ENCODE measurements at regions not wholly inside any gene's neighbourhood (a gene's known extent, or its start where the extent isn't known, plus 50 kb on each side); places are given as distances from the start of the nearest gene placed in this dataset.

- no peak overlapping the region for H3K27ac ChIP-seq
- no peaks in the 10 kb centered on the region for H3K27me3 ChIP-seq
- no peaks in the 10 kb centered on the region for H3K9me3 ChIP-seq
- H3K4me1 ChIP-seq = no peaks in the 10 kb centered on the region
- no peaks in the 10 kb centered on the region for H3K36me3 ChIP-seq
- H3K4me3 ChIP-seq = no peak overlapping the region
- no peak for TF ChIP-seq POLR2A (IDR thresholded peaks at IDR 0.05)
- TF ChIP-seq, protein P1, sequence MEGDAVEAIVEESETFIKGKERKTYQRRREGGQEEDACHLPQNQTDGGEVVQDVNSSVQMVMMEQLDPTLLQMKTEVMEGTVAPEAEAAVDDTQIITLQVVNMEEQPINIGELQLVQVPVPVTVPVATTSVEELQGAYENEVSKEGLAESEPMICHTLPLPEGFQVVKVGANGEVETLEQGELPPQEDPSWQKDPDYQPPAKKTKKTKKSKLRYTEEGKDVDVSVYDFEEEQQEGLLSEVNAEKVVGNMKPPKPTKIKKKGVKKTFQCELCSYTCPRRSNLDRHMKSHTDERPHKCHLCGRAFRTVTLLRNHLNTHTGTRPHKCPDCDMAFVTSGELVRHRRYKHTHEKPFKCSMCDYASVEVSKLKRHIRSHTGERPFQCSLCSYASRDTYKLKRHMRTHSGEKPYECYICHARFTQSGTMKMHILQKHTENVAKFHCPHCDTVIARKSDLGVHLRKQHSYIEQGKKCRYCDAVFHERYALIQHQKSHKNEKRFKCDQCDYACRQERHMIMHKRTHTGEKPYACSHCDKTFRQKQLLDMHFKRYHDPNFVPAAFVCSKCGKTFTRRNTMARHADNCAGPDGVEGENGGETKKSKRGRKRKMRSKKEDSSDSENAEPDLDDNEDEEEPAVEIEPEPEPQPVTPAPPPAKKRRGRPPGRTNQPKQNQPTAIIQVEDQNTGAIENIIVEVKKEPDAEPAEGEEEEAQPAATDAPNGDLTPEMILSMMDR (IDR thresholded peaks at IDR 0.05) = no peak
- DNase-seq = no peak
Measured at GRCh38 chr5:175223291-175223690, 220.7 kb downstream of the DRD1 start.

- H3K36me3 ChIP-seq = no peaks in the 10 kb centered on the region
- TF ChIP-seq, protein P1 (IDR thresholded peaks at IDR 0.05) = no peak
- no peak for TF ChIP-seq POLR2A (IDR thresholded peaks at IDR 0.05)
- no peak overlapping the region for H3K4me3 ChIP-seq
- no peak overlapping the region for H3K27ac ChIP-seq
- no peak for DNase-seq
- no peaks in the 10 kb centered on the region for H3K9me3 ChIP-seq
- H3K27me3 ChIP-seq = no peaks in the 10 kb centered on the region
- H3K4me1 ChIP-seq = no peaks in the 10 kb centered on the region
Measured at GRCh38 chr5:175222621-175223020, 221.4 kb downstream of the DRD1 start.

GRCh38 chr5:175220549-175220948 lies 223.4 kb downstream of the DRD1 start:
- DNase-seq = no peak
- Histone ChIP-seq H3K9me3 (no peaks in the 10 kb centered on the region), H3K27me3 (no peaks in the 10 kb centered on the region), H3K27ac (no peak overlapping the region), H3K4me3 (no peak overlapping the region), H3K36me3 (no peaks in the 10 kb centered on the region), H3K4me1 (no peaks in the 10 kb centered on the region)
- TF ChIP-seq, protein P1 (IDR thresholded peaks at IDR 0.05) = no peak
- TF ChIP-seq POLR2A (IDR thresholded peaks at IDR 0.05) = no peak

GRCh38 chr5:175219366-175219765 lies 224.6 kb downstream of the DRD1 start:
- no peak overlapping the region for H3K27ac ChIP-seq
- no peaks in the 10 kb centered on the region for H3K27me3 ChIP-seq
- H3K4me3 ChIP-seq = no peak overlapping the region
- no peaks in the 10 kb centered on the region for H3K4me1 ChIP-seq
- no peaks in the 10 kb centered on the region for H3K9me3 ChIP-seq
- no peak for DNase-seq
- no peaks in the 10 kb centered on the region for H3K36me3 ChIP-seq
- TF ChIP-seq, protein P1 (IDR thresholded peaks at IDR 0.05) = no peak
- TF ChIP-seq POLR2A (IDR thresholded peaks at IDR 0.05) = no peak

DNA sequence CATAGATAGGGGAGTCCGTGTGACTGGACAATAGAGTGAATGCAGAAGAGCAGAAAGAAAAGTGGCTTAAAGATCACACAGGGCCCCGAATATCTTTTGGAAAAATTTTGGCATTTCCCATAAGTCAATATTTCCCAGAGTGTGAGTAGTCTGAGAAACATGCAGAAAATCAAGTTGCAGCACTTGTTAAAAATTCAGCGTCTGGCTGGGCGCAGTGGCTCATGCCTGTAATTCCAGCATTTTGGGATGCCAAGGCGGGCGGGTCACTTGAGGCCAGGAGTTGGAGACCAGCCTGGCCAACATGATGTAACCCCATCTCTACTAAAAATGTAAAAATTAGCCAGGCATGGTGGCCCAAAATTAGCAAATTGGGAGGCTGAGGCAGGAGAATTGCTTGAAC lies 227.0 kb downstream of the DRD1 start:
- no peak for DNase-seq
- no peak overlapping the region for H3K27ac ChIP-seq
- TF ChIP-seq POLR2A (IDR thresholded peaks at IDR 0.05) = no peak
- TF ChIP-seq, protein P1 (IDR thresholded peaks at IDR 0.05) = no peak

DNA sequence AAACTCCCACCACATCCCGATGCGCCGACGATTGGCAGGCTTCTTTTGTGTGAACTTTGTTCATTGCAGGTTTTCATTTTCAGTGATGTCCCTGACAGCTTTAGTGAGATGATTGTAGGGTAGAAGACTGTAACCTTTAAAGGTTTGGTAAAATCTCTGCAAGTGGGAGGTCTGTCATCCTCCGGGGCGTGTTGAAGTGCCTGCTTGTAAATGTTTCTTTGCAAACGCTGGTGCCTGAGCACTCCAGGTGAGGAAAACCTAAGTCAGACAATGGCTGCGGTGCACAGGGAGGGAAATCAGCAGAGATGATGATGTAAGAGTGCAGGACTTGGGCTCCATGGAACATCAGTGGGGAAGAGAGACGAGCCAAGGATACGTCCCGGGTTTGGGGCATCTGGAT lies 228.1 kb downstream of the DRD1 start:
- DNase-seq = no peak
- Histone ChIP-seq H3K36me3 (no peaks in the 10 kb centered on the region), H3K4me1 (no peaks in the 10 kb centered on the region), H3K27me3 (no peaks in the 10 kb centered on the region), H3K9me3 (no peaks in the 10 kb centered on the region), H3K27ac (no peak overlapping the region), H3K4me3 (no peak overlapping the region)
- TF ChIP-seq, protein P1 (IDR thresholded peaks at IDR 0.05) = no peak
- TF ChIP-seq POLR2A (IDR thresholded peaks at IDR 0.05) = no peak

More for the DNA sequence above, 227.0 kb downstream of the DRD1 start:
- Histone ChIP-seq H3K4me3 (no peak overlapping the region), H3K36me3 (no peaks in the 10 kb centered on the region), H3K4me1 (no peaks in the 10 kb centered on the region), H3K27me3 (no peaks in the 10 kb centered on the region), H3K9me3 (no peaks in the 10 kb centered on the region)

Measured in Peyer's patch (tissue), 4 donors.